KBM-7 (cell line): ENCODE measurements at regions not wholly inside any gene's neighbourhood (a gene's known extent, or its start where the extent isn't known, plus 50 kb on each side); places are given as distances from the start of the nearest gene placed in this dataset.
A peak's percentile ranks its signal among the peaks of the same experiment; 100 is the strongest.
"Not testable (repeated sequence)": the region's sequence is repeated elsewhere in the genome, so short reads cannot be mapped to it uniquely, and the experiment has no call there.

ENCODE experiments used
- DNase-seq: peaks from one replicate; pipeline ENCODE4 v3.0.0-alpha.2; 2015
- in situ Hi-C: fragments of 300-500 bp; cut with MboI; formaldehyde crosslinking; loops from 2 replicates; pipeline ENCODE4 v1.14.3; 2020; ENCODE audit warnings: low sequenced_read_pairs, low pct_unique_long_range_greater_than_20kb, mixed read lengths

- in situ Hi-C loops, DNase-seq: not testable (repeated sequence)
Measured at GRCh38 chr16:35157549-35157948, 1698.1 kb downstream of the TP53TG3F start.

GRCh38 chr16:35169324-35169723 is 1709.9 kb downstream of the TP53TG3F start:
- in situ Hi-C loops, DNase-seq: not testable (repeated sequence)

GRCh38 chr16:35170061-35170460 is 1710.6 kb downstream of the TP53TG3F start:
- DNase-seq, in situ Hi-C loops: not testable (repeated sequence)

- DNase-seq = no peak
Measured at GRCh38 chr16:35170610-35171009, 1711.2 kb downstream of the TP53TG3F start.

GRCh38 chr16:35171106-35171505 is 1711.7 kb downstream of the TP53TG3F start:
- no peak for DNase-seq
- in situ Hi-C loops = no loop called here

More at GRCh38 chr16:35170610-35171009, 1711.2 kb downstream of the TP53TG3F start:
- in situ Hi-C loops = no loop called here

GRCh38 chr16:35173295-35173694 is 1713.9 kb downstream of the TP53TG3F start:
- DNase-seq = no peak
- in situ Hi-C loops = no loop called here

- in situ Hi-C loops = no loop called here
- no peak for DNase-seq
Measured at GRCh38 chr16:35174016-35174415, 1714.6 kb downstream of the TP53TG3F start.

- in situ Hi-C loops = no loop called here
- no peak for DNase-seq
Measured at GRCh38 chr16:35176449-35176848, 1717.0 kb downstream of the TP53TG3F start.

GRCh38 chr16:35177851-35178250 is 1718.4 kb downstream of the TP53TG3F start:
- DNase-seq = no peak
- in situ Hi-C loops = no loop called here

- in situ Hi-C loops = no loop called here
- no peak for DNase-seq
Measured at GRCh38 chr16:35180970-35181369, 1721.6 kb downstream of the TP53TG3F start.

- no peak for DNase-seq
- in situ Hi-C loops = no loop called here
Measured at GRCh38 chr16:35181422-35182030, 1722.1 kb downstream of the TP53TG3F start.

- in situ Hi-C loops = no loop called here
- no peak for DNase-seq
Measured at GRCh38 chr16:35182043-35182677, 1722.7 kb downstream of the TP53TG3F start.

GRCh38 chr16:35182943-35183550 is 1723.6 kb downstream of the TP53TG3F start:
- in situ Hi-C loops = no loop called here

GRCh38 chr16:35184356-35184870 is 1725.0 kb downstream of the TP53TG3F start:
- in situ Hi-C loops = no loop called here
- DNase-seq = no peak

More at GRCh38 chr16:35182943-35183550, 1723.6 kb downstream of the TP53TG3F start:
- DNase-seq = no peak

- in situ Hi-C loops = no loop called here
- DNase-seq = no peak
Measured at GRCh38 chr16:35185366-35186044, 1726.1 kb downstream of the TP53TG3F start.

GRCh38 chr16:35186045-35186759 is 1726.8 kb downstream of the TP53TG3F start:
- DNase-seq = no peak
- in situ Hi-C loops = no loop called here

- in situ Hi-C loops = no loop called here
- no peak for DNase-seq
Measured at GRCh38 chr16:35187665-35188225, 1728.3 kb downstream of the TP53TG3F start.

- in situ Hi-C loops = no loop called here
- DNase-seq = peak; percentile 14
Measured at GRCh38 chr16:35188288-35189155, 1729.1 kb downstream of the TP53TG3F start.
